ENCODE measurements at regions not wholly inside any gene's neighbourhood (a gene's known extent, or its start where the extent isn't known, plus 50 kb on each side); places are given as distances from the start of the nearest gene placed in this dataset.

DNA sequence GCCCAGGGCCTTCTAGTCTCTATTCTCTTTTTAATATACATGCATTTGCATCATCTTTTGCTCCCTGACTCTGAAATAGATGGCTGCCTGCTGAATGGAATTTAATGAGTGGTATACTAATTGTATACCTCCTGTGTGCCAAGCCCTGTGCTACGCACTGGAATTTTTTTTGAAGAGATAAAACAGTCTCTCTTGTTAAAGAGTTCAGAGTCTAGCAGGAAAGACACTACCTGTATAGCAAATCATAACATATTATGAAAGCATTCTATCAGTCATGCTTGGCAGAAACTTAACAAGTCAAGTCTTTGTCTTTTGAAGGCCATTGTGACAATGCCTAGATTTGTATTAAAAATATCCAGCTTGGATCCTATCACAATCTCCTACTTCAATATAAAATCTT lies 63.7 kb upstream of the SESN3 start:
- H3K4me1 Mint-ChIP-seq: peaks cover 7% of the 10 kb centered on the region
- H3K27me3 Mint-ChIP-seq: peaks cover 2% of the 10 kb centered on the region
- no peaks in the 10 kb centered on the region for H3K9me3 Mint-ChIP-seq
- H3K4me3 Mint-ChIP-seq: no peak overlapping the region
- DNase-seq (no peak), ATAC-seq (ENCODE audit: low read depth) (no peak)
- H3K36me3 Mint-ChIP-seq: no peaks in the 10 kb centered on the region
- no peak overlapping the region for H3K27ac Mint-ChIP-seq
- POLR2A ChIA-PET: no interaction called here

DNA sequence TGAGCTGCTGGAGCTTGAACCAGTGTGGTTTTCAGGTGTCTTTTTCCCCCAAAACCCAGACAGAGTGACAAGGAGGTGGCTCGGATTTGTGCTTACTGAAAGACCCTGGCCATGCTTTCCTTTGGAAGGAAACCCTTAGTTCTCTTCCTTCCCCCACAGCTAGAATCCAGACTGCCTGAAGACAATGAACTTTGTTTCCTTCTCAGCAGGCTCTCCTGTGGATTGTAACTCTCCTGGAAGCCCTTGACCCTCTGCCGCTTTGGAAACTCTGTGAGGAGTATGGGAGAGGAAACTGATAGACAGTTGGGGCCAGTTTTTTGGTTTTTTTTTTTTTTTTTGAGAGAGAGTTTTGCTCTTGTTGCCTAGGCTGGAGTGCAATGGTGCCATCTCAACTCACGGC lies 62.1 kb upstream of the SESN3 start:
- H3K27me3 Mint-ChIP-seq: peaks cover 8% of the 10 kb centered on the region
- no peak for ATAC-seq (ENCODE audit: low read depth)
- no peaks in the 10 kb centered on the region for H3K9me3 Mint-ChIP-seq
- peaks cover 5% of the 10 kb centered on the region for H3K4me1 Mint-ChIP-seq
- H3K36me3 Mint-ChIP-seq: no peaks in the 10 kb centered on the region
- no peak for DNase-seq
- no peak overlapping the region for H3K27ac Mint-ChIP-seq
- no peak overlapping the region for H3K4me3 Mint-ChIP-seq
- POLR2A ChIA-PET: no interaction called here

DNA sequence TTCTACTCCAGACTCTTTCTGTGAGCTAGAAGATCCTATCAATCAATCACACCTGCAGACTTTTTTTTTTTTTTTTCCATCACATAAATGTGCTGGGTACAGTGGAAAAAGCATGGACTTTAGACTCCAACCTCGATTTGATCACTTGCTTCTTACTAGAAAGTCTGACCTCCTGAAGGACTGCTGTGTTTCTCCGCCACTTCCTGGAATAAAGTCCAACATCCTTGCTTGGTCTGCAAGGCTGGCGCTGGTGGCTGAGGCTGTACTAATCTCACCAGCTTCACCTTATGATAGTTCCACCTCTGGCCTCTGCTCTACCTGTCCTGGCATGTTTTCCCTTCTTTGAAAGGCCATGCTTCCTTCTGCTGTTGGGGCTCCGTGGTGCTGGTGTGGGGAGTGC lies 60.9 kb upstream of the SESN3 start:
- H3K4me1 Mint-ChIP-seq: peaks cover 3% of the 10 kb centered on the region
- DNase-seq: no peak
- no peak overlapping the region for H3K27ac Mint-ChIP-seq
- no peak overlapping the region for H3K4me3 Mint-ChIP-seq
- ATAC-seq (ENCODE audit: low read depth): no peak
- peaks cover 3% of the 10 kb centered on the region for H3K36me3 Mint-ChIP-seq
- POLR2A ChIA-PET: interaction anchor here (0.7 kb wide), 1 partner anchor 299 kb away, joined by 3 read pairs; no protein-coding TSS in a partner anchor
- H3K9me3 Mint-ChIP-seq: peaks cover 2% of the 10 kb centered on the region
- H3K27me3 Mint-ChIP-seq: peaks cover 8% of the 10 kb centered on the region

DNA sequence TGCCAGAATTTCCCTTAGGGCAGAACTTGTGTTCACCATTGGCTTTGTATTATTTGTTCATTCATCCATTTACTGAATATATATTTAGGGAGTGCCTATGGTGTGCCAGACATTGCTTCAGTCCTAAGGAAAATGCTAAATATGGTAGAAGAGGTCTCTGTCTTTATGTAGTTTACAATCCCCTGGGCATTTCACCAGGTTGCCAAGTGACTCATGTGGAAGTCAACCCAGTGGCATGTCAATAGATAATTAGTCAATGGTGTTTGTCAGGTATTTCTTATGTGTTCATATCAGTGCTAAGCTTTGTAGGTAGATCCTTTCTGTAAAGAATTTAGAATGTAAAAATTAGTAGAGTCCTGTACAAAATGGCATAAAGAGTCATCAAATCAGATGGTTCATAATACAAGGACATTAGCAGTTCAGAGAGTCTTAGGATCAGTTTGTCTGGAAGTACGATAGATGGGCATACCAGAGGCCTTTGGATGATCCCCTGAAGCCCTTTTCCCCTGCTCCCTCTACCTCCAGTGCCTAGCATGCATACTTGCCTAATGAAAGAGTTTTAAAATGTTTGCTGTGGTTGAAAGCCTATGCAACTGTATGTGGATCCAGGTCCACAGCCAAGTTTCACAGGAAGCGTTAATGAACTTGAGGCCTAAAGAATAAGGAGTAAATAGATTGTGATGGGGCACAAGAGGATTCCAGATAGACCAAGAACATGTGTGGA lies 58.5 kb upstream of the SESN3 start:
- ATAC-seq (ENCODE audit: low read depth): no peak
- H3K9me3 Mint-ChIP-seq: peaks cover 2% of the 10 kb centered on the region
- POLR2A ChIA-PET: no interaction called here
- H3K27me3 Mint-ChIP-seq: peaks cover 8% of the 10 kb centered on the region
- peaks cover 3% of the 10 kb centered on the region for H3K36me3 Mint-ChIP-seq
- H3K27ac Mint-ChIP-seq: no peak overlapping the region
- DNase-seq: no peak
- no peak overlapping the region for H3K4me3 Mint-ChIP-seq
- peaks cover 2% of the 10 kb centered on the region for H3K4me1 Mint-ChIP-seq

DNA sequence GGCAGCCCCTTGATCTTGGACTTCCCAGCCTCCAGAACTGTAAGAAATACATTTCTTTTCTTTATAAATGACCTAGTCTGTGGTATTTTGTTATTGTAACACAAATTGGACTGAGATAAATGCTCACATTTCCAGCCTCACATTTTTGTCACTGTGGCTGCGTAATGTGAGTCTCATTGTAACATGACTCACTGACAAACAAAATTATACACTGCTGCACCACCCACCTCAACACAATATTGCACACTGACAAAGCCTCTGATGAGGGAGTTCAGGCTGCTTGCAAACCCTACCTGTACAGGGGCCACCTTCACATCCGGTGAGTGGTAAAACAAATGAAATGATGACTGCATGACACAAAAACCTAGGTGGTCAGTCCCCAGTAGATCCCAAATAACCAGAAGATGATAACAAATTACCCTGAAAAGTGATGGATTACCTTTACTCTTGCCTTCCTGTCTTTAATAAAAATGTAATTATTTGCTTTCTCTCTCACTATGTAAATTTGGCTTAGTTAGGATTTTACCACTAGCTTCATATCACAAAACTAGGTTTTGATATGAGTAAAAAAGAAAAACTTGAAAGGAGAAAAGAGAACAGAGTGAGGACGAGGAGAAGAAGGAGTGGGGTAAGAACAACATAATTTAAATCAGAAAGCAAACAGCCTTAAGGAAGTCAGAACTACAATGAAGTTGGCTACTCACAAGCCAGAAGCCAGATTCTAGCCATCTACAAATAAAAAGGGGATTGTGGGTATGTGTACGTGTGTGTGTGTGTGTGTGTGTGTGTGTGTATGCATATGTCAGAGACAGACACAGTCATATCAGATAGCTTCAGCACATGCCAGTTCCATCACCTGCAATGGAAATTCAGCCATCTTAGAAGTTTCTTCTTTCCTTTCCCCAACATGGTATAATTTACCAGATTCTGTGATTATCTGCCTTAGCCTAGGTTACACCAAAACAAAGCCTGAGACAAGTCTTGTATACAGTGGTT lies 53.4 kb upstream of the SESN3 start:
- peaks cover 4% of the 10 kb centered on the region for H3K36me3 Mint-ChIP-seq
- H3K27ac Mint-ChIP-seq: no peak overlapping the region
- no peak overlapping the region for H3K4me3 Mint-ChIP-seq
- ATAC-seq (ENCODE audit: low read depth) (no peak), DNase-seq (no peak)
- peaks cover 2% of the 10 kb centered on the region for H3K4me1 Mint-ChIP-seq
- peaks cover 3% of the 10 kb centered on the region for H3K9me3 Mint-ChIP-seq
- H3K27me3 Mint-ChIP-seq: peaks cover 10% of the 10 kb centered on the region
- POLR2A ChIA-PET: no interaction called here

DNA sequence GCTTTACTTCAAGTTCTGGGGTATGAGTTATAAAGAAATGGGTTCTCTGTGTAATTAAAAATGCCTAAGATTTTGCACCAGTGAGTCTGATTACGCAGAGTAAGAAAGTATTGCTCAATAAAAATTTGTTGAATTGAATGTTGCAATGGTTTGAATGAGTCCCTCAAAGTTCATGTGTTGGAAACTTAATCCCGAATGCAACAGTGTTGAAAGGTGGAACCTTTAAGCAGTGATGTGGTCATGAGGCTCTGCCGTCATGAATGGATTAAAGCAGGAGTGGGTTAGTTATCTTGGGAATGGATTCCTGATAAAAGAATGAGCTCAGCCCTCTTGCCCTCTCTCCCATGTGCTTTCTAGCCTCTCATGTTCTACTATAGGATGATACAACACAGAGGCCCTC lies 52.6 kb upstream of the SESN3 start:
- Mint-ChIP-seq H3K4me3 (no peak overlapping the region), H3K27me3 (peaks cover 8% of the 10 kb centered on the region), H3K27ac (no peak overlapping the region), H3K36me3 (peaks cover 4% of the 10 kb centered on the region), H3K4me1 (peaks cover 2% of the 10 kb centered on the region), H3K9me3 (peaks cover 3% of the 10 kb centered on the region)
- ATAC-seq (ENCODE audit: low read depth) (no peak), DNase-seq (no peak)
- POLR2A ChIA-PET: no interaction called here

DNA sequence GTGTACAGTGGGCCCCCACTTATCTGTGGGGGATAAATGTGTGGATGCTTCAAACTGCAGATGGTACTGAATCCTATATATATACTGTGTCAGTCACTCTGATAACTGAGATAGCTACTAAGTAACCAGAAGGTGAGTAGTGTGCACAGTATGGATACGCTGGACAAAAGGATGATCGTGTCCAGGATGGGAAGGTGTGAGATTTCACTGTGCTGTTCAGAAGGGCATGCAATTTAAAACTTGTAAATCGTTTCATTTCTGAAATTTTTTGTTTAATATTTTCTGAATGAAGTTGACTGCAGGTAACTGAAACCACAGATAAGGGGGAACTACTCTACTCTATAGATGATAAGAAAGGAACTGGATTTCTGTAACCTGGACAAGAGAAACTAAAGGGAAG lies 52.1 kb upstream of the SESN3 start:
- Mint-ChIP-seq H3K4me3 (no peak overlapping the region), H3K9me3 (peaks cover 3% of the 10 kb centered on the region), H3K27me3 (peaks cover 6% of the 10 kb centered on the region), H3K27ac (no peak overlapping the region), H3K4me1 (peaks cover 2% of the 10 kb centered on the region), H3K36me3 (peaks cover 4% of the 10 kb centered on the region)
- no peak for ATAC-seq (ENCODE audit: low read depth)
- no peak for DNase-seq
- POLR2A ChIA-PET: no interaction called here

DNA sequence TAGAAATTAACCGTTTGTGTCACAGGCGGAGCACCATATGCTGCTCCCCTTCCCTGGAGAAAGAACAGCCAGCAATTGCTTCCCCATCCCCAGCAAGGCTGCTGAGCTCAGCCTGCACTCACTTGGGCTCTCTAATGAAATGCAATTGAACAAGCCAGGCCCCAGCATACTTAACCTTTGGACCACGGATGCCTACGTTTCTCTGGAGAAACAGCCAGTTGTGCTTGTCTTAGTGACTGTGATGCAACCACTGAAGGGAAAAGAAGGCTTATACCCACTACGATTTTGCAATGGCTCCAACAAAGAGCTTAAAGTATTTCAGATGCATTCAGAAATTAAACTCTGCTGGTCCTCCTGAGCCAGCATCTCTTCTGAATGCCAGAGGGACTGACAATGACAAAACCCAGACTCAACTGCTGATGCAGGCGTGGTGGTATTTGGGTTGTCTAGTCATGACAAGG lies 51.3 kb upstream of the SESN3 start:
- Mint-ChIP-seq H3K4me1 (peaks cover 2% of the 10 kb centered on the region), H3K27ac (no peak overlapping the region), H3K9me3 (peaks cover 3% of the 10 kb centered on the region), H3K36me3 (peaks cover 1% of the 10 kb centered on the region), H3K4me3 (no peak overlapping the region), H3K27me3 (peaks cover 8% of the 10 kb centered on the region)
- DNase-seq (no peak), ATAC-seq (ENCODE audit: low read depth) (no peak)
- POLR2A ChIA-PET: no interaction called here
